H9 (cell line): ENCODE measurements at regions not wholly inside any gene's neighbourhood (a gene's known extent, or its start where the extent isn't known, plus 50 kb on each side); places are given as distances from the start of the nearest gene placed in this dataset.

Experiments
- DNase-seq: peaks from one replicate; pipeline ENCODE4 v3.0.0-alpha.2; 2017
- H2AFZ ChIP-seq: one replicate; pipeline ENCODE4 v1.6.1; 2013; ENCODE audit warnings: mild to moderate bottlenecking, low read length, control low read depth, moderate library complexity
- H2AK5ac ChIP-seq: 2 replicates; pipeline ENCODE4 v1.6.1; 2013; ENCODE audit warnings: low read length, control low read depth, mixed read lengths; ENCODE audit not compliant: insufficient read length
- H2BK120ac ChIP-seq: one replicate; pipeline ENCODE4 v1.6.1; 2013; ENCODE audit warnings: low read depth, mild to moderate bottlenecking, low read length, control low read depth, inconsistent platforms; ENCODE audit not compliant: poor library complexity, severe bottlenecking
- H2BK12ac ChIP-seq: 2 replicates; pipeline ENCODE4 v1.6.1; 2013; ENCODE audit warnings: low read length, control low read depth, mixed read lengths, low read depth; ENCODE audit not compliant: insufficient read length
- H2BK15ac ChIP-seq: 2 replicates; pipeline ENCODE4 v1.6.1; 2013; ENCODE audit warnings: low read depth, low read length, control low read depth
- H2BK20ac ChIP-seq: one replicate; pipeline ENCODE4 v1.6.1; 2013; ENCODE audit warnings: low read depth, mild to moderate bottlenecking, low read length, control low read depth, inconsistent platforms; ENCODE audit not compliant: poor library complexity, severe bottlenecking
- H2BK5ac ChIP-seq: 2 replicates; pipeline ENCODE4 v1.6.1; 2013; ENCODE audit warnings: low read length, control low read depth, mixed read lengths; ENCODE audit not compliant: insufficient read length
- H3K14ac ChIP-seq: 2 replicates; pipeline ENCODE4 v1.6.1; 2013; ENCODE audit warnings: low read length, control low read depth; ENCODE audit not compliant: insufficient read depth
- H3K18ac ChIP-seq: 2 replicates; pipeline ENCODE4 v1.6.1; 2013; ENCODE audit warnings: low read depth, mild to moderate bottlenecking, mixed read lengths, low read length, control low read depth; ENCODE audit not compliant: insufficient read length
- H3K23ac ChIP-seq: 2 replicates; pipeline ENCODE4 v1.6.1; 2013; ENCODE audit warnings: low read length, control low read depth, mixed read lengths, low read depth; ENCODE audit not compliant: insufficient read length
- H3K23me2 ChIP-seq: 2 replicates; pipeline ENCODE4 v1.6.1; 2013; ENCODE audit warnings: low read depth, mild to moderate bottlenecking, mixed read lengths, low read length, control low read depth; ENCODE audit not compliant: insufficient read length, poor library complexity, severe bottlenecking
- H3K27ac ChIP-seq: 2 replicates; pipeline ENCODE4 v1.5.1; 2013; ENCODE audit warnings: low read length, control low read depth, mixed read lengths, low read depth; ENCODE audit not compliant: insufficient read length
- H3K27me3 ChIP-seq: 2 replicates; pipeline ENCODE4 v1.6.1; 2013; ENCODE audit warnings: low read length, control low read depth, inconsistent platforms; ENCODE audit not compliant: insufficient read depth
- H3K4ac ChIP-seq: 2 replicates; pipeline ENCODE4 v1.6.1; 2013; ENCODE audit warnings: low read depth, mild to moderate bottlenecking, control low read depth, inconsistent platforms, low read length, moderate library complexity
- H3K4me1 ChIP-seq: 2 replicates; pipeline ENCODE4 v1.6.1; 2013; ENCODE audit warnings: low read length, control low read depth, inconsistent platforms; ENCODE audit not compliant: insufficient read depth
- H3K4me2 ChIP-seq: 2 replicates; pipeline ENCODE4 v1.6.1; 2013; ENCODE audit warnings: low read length, control low read depth, mixed read lengths; ENCODE audit not compliant: insufficient read length, insufficient read depth
- H3K56ac ChIP-seq: 2 replicates; pipeline ENCODE4 v1.6.1; 2013; ENCODE audit warnings: low read depth, mild to moderate bottlenecking, mixed read lengths, low read length, control low read depth; ENCODE audit not compliant: insufficient read length
- H3K79me1 ChIP-seq: 2 replicates; pipeline ENCODE4 v1.6.1; 2013; ENCODE audit warnings: low read depth, mild to moderate bottlenecking, moderate library complexity, low read length, control low read depth, inconsistent platforms; ENCODE audit not compliant: insufficient read depth, poor library complexity, severe bottlenecking
- H3K79me2 ChIP-seq: 2 replicates; pipeline ENCODE4 v1.6.1; 2013; ENCODE audit warnings: low read length, control low read depth, inconsistent platforms; ENCODE audit not compliant: insufficient read depth
- H3K9ac ChIP-seq: 2 replicates; pipeline ENCODE4 v1.6.1; 2013; ENCODE audit warnings: low read length, control low read depth, mixed read lengths; ENCODE audit not compliant: insufficient read length; ENCODE audit errors: extremely low read depth
- H3K9me3 ChIP-seq: one replicate; pipeline ENCODE4 v1.6.1; 2013; ENCODE audit warnings: low read depth, low read length, inconsistent platforms; ENCODE audit not compliant: control insufficient read depth
- H3T11ph ChIP-seq: one replicate; pipeline ENCODE4 v1.6.1; 2013; ENCODE audit warnings: mild to moderate bottlenecking, low read length, control low read depth, inconsistent platforms
- H4K20me1 ChIP-seq: one replicate; pipeline ENCODE4 v1.6.1; 2013; ENCODE audit not compliant: control insufficient read depth, insufficient read length, insufficient read depth
- H4K5ac ChIP-seq: 2 replicates; pipeline ENCODE4 v1.6.1; 2013; ENCODE audit warnings: low read depth, mild to moderate bottlenecking, mixed read lengths, low read length, control low read depth; ENCODE audit not compliant: insufficient read length
- H4K8ac ChIP-seq: replicated peaks from 2 replicates; pipeline ENCODE4 v1.6.1; 2013; ENCODE audit warnings: low read length, control low read depth, mixed read lengths, low read depth; ENCODE audit not compliant: insufficient read length
- H4K91ac ChIP-seq: 2 replicates; pipeline ENCODE4 v1.6.1; 2013; ENCODE audit warnings: low read depth, mild to moderate bottlenecking, moderate library complexity, mixed read lengths, low read length, control low read depth; ENCODE audit not compliant: insufficient read length
- H3K27ac Mint-ChIP-seq, 3 experiments: 2 replicates in 2 of 3; 3 replicates in 1 of 3; pipeline ENCODE4 v1.8.0; 2020 to 2021; ENCODE audit warnings: mixed read lengths in 3 of 3, mild to moderate bottlenecking in 1 of 3, moderate library complexity in 1 of 3
- H3K27me3 Mint-ChIP-seq: 2 replicates; pipeline ENCODE4 v1.8.0; 2021; ENCODE audit warnings: low read depth, mild to moderate bottlenecking, moderate library complexity, mixed read lengths
- H3K36me3 Mint-ChIP-seq, 3 experiments: 2 replicates in 2 of 3; 3 replicates in 1 of 3; pipeline ENCODE4 v1.8.0; 2020 to 2021; ENCODE audit warnings: low read depth in 3 of 3, mixed read lengths in 3 of 3; ENCODE audit not compliant: insufficient read depth in 1 of 3
- H3K4me1 Mint-ChIP-seq, 2 experiments: 2 replicates each; pipeline ENCODE4 v1.8.0; 2020; ENCODE audit warnings: mixed read lengths in 2 of 2
- H3K4me3 Mint-ChIP-seq, 2 experiments: 2 replicates in 1 of 2; 3 replicates in 1 of 2; pipeline ENCODE4 v1.8.0; 2020 to 2021; ENCODE audit warnings: mild to moderate bottlenecking in 2 of 2, mixed read lengths in 2 of 2, moderate library complexity in 1 of 2
- H3K9me3 Mint-ChIP-seq, 2 experiments: 2 replicates in 1 of 2; 3 replicates in 1 of 2; pipeline ENCODE4 v1.8.0; 2020; ENCODE audit warnings: mild to moderate bottlenecking in 2 of 2, mixed read lengths in 2 of 2, moderate library complexity in 1 of 2
- TF ChIP-seq, protein P1 (sequence below): fragments of 200-600 bp; sonication (generic); conservative IDR thresholded peaks from 3 replicates; pipeline ENCODE4 v1.8.0; 2021; ENCODE audit warnings: antibody characterized with exemption, mild to moderate bottlenecking

DNA sequence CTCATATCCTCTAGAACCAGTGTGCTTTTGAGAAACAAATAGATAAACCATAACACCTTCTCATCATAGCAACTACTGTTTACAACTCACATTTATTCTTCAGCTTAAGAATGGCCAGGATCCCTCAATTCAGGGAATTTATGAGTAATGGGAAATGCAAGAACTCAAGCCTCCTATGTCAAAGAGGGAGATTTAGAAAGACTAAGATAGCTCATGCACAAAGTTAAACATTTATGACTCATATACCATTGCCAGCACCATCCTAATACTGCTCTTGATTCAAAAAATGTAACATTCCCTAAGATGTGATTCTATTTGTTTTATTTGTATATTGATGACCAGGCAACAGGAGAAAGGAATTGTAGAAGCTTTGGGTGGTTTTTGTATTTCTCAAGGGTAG, 172.8 kb downstream of the CYP26B1 start:
- no peak overlapping the region for H3K27ac Mint-ChIP-seq
- H4K20me1 ChIP-seq: no peaks in the 10 kb centered on the region
- no peak overlapping the region for H3K27ac ChIP-seq
- no peak for DNase-seq
- H3K4me2 ChIP-seq: no peak overlapping the region
- no peak overlapping the region for H3K4ac ChIP-seq
- H3K4me1 Mint-ChIP-seq: no peaks in the 10 kb centered on the region
- H2BK12ac ChIP-seq: no peak overlapping the region
- H3T11ph ChIP-seq: no peak overlapping the region
- H3K9ac ChIP-seq: no peak overlapping the region
- no peaks in the 10 kb centered on the region for H3K79me1 ChIP-seq
- no peak overlapping the region for H2BK5ac ChIP-seq
- peaks cover 22% of the 10 kb centered on the region in 2 experiments for H3K9me3 Mint-ChIP-seq
- no peak overlapping the region for H2BK15ac ChIP-seq
- no peak overlapping the region for H2BK120ac ChIP-seq
- H3K14ac ChIP-seq: no peak overlapping the region
- no peak overlapping the region for H4K5ac ChIP-seq
- no peaks in the 10 kb centered on the region for H3K79me2 ChIP-seq
- H3K23ac ChIP-seq: no peak overlapping the region
- no peak overlapping the region for H3K56ac ChIP-seq
- H4K91ac ChIP-seq: no peak overlapping the region
- H3K4me3 Mint-ChIP-seq: no peak overlapping the region
- H2BK20ac ChIP-seq: no peak overlapping the region
- no peaks in the 10 kb centered on the region for H3K23me2 ChIP-seq
- TF ChIP-seq, protein P1, sequence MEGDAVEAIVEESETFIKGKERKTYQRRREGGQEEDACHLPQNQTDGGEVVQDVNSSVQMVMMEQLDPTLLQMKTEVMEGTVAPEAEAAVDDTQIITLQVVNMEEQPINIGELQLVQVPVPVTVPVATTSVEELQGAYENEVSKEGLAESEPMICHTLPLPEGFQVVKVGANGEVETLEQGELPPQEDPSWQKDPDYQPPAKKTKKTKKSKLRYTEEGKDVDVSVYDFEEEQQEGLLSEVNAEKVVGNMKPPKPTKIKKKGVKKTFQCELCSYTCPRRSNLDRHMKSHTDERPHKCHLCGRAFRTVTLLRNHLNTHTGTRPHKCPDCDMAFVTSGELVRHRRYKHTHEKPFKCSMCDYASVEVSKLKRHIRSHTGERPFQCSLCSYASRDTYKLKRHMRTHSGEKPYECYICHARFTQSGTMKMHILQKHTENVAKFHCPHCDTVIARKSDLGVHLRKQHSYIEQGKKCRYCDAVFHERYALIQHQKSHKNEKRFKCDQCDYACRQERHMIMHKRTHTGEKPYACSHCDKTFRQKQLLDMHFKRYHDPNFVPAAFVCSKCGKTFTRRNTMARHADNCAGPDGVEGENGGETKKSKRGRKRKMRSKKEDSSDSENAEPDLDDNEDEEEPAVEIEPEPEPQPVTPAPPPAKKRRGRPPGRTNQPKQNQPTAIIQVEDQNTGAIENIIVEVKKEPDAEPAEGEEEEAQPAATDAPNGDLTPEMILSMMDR: no peak
- no peaks in the 10 kb centered on the region for H3K9me3 ChIP-seq
- H3K27me3 Mint-ChIP-seq: peaks cover 14% of the 10 kb centered on the region
- H2AFZ ChIP-seq: no peak overlapping the region
- no peak overlapping the region for H3K18ac ChIP-seq
- no peaks in the 10 kb centered on the region for H3K4me1 ChIP-seq
- no peaks in the 10 kb centered on the region for H3K27me3 ChIP-seq
- H3K36me3 Mint-ChIP-seq: peaks cover 0 to 6% (median 2%) of the 10 kb centered on the region in 3 experiments; a peak in 4 of 7 replicates
- H4K8ac ChIP-seq: no peak overlapping the region
- H2AK5ac ChIP-seq: no peak overlapping the region
